OCI-LY1 (cell line): ENCODE measurements at regions not wholly inside any gene's neighbourhood (a gene's known extent, or its start where the extent isn't known, plus 50 kb on each side); places are given as distances from the start of the nearest gene placed in this dataset.

ENCODE experiments used
- H2AFZ ChIP-seq: fragments of 200-600 bp; sonication (generic), shearing (Covaris generic); 2 replicates; pipeline ENCODE4 v1.6.0; 2014; ENCODE audit warnings: antibody characterized with exemption, mild to moderate bottlenecking, low read length
- H3F3A ChIP-seq: fragments of 200-600 bp; sonication (generic), shearing (Covaris generic); 2 replicates; pipeline ENCODE4 v1.6.0; 2014; ENCODE audit warnings: mild to moderate bottlenecking, antibody characterized with exemption, low read length, moderate library complexity; ENCODE audit not compliant: insufficient read depth
- H3K27ac ChIP-seq: fragments of 200-600 bp; sonication (generic); 2 replicates; pipeline ENCODE4 v1.5.1; 2014; ENCODE audit warnings: low read length, mixed run types, mild to moderate bottlenecking, low read depth; ENCODE audit not compliant: poor library complexity, severe bottlenecking
- H3K27me3 ChIP-seq: fragments of 200-600 bp; sonication (generic); 2 replicates; pipeline ENCODE4 v1.6.0; 2014; ENCODE audit warnings: antibody characterized with exemption, mild to moderate bottlenecking, low read length, moderate library complexity; ENCODE audit not compliant: insufficient read depth
- H3K36me3 ChIP-seq: fragments of 200-600 bp; sonication (generic); 2 replicates; pipeline ENCODE4 v1.6.1; 2014; ENCODE audit warnings: mild to moderate bottlenecking, antibody characterized with exemption, low read length, moderate library complexity, mixed read lengths; ENCODE audit not compliant: insufficient read depth
- H3K4me1 ChIP-seq: fragments of 200-600 bp; sonication (generic); 2 replicates; pipeline ENCODE4 v1.5.1; 2014; ENCODE audit warnings: mild to moderate bottlenecking, low read length, moderate library complexity; ENCODE audit not compliant: insufficient read depth, severe bottlenecking
- H3K4me2 ChIP-seq: fragments of 200-600 bp; sonication (generic), shearing (Covaris generic); 2 replicates; pipeline ENCODE4 v1.6.1; 2014; ENCODE audit warnings: low read length
- H3K4me3 ChIP-seq: fragments of 200-600 bp; sonication (generic); 2 replicates; pipeline ENCODE4 v1.5.1; 2014; ENCODE audit warnings: low read length, low read depth, mild to moderate bottlenecking, mixed read lengths; ENCODE audit not compliant: poor library complexity, severe bottlenecking
- H3K79me2 ChIP-seq: fragments of 200-600 bp; shearing (Covaris generic); 2 replicates; pipeline ENCODE4 v1.6.1; 2016; ENCODE audit warnings: mixed run types, low read length, mixed read lengths; ENCODE audit not compliant: insufficient read depth
- H3K9ac ChIP-seq: fragments of 200-600 bp; sonication (generic), shearing (Covaris generic); 2 replicates; pipeline ENCODE4 v1.6.1; 2014; ENCODE audit warnings: mild to moderate bottlenecking, low read length, mixed read lengths
- H3K9me2 ChIP-seq: fragments of 200-600 bp; sonication (generic), shearing (Covaris generic); 2 replicates; pipeline ENCODE4 v1.6.1; 2014; ENCODE audit warnings: low read depth, mild to moderate bottlenecking, low read length, mixed read lengths
- H3K9me3 ChIP-seq: fragments of 200-600 bp; shearing (Covaris generic); 2 replicates; pipeline ENCODE4 v1.6.1; 2014; ENCODE audit warnings: low read length, mixed read lengths
- H4K20me1 ChIP-seq: fragments of 200-600 bp; sonication (generic), shearing (Covaris generic); 2 replicates; pipeline ENCODE4 v1.6.0; 2016; ENCODE audit warnings: mild to moderate bottlenecking, low read length; ENCODE audit not compliant: insufficient read depth
- EZH2 ChIP-seq: fragments of 200-600 bp; sonication (generic), shearing (Covaris generic); IDR thresholded peaks from 2 replicates; pipeline ENCODE4 v1.8.0; 2017; ENCODE audit warnings: borderline replicate concordance, mixed run types, mild to moderate bottlenecking, antibody characterized with exemption, low read length, moderate library complexity, mixed read lengths
- TF ChIP-seq, protein P1 (sequence below): fragments of 200-600 bp; sonication (generic), shearing (Covaris generic); IDR thresholded peaks from 2 replicates; pipeline ENCODE4 v1.5.1; 2017; ENCODE audit warnings: mild to moderate bottlenecking, antibody characterized with exemption, low read length, moderate library complexity, mixed read lengths

GRCh38 chr2:18784245-18784644, 194.9 kb upstream of the NT5C1B start:
- Histone ChIP-seq H3K79me2 (no peaks in the 10 kb centered on the region), H4K20me1 (no peaks in the 10 kb centered on the region), H3F3A (no peaks in the 10 kb centered on the region), H3K4me2 (no peak overlapping the region), H2AFZ (no peak overlapping the region), H3K36me3 (no peaks in the 10 kb centered on the region), H3K27me3 (no peaks in the 10 kb centered on the region), H3K9me3 (no peaks in the 10 kb centered on the region), H3K4me3 (no peak overlapping the region), H3K4me1 (no peaks in the 10 kb centered on the region), H3K9ac (no peak overlapping the region), H3K9me2 (no peaks in the 10 kb centered on the region), H3K27ac (no peak overlapping the region)
- TF ChIP-seq, protein P1, sequence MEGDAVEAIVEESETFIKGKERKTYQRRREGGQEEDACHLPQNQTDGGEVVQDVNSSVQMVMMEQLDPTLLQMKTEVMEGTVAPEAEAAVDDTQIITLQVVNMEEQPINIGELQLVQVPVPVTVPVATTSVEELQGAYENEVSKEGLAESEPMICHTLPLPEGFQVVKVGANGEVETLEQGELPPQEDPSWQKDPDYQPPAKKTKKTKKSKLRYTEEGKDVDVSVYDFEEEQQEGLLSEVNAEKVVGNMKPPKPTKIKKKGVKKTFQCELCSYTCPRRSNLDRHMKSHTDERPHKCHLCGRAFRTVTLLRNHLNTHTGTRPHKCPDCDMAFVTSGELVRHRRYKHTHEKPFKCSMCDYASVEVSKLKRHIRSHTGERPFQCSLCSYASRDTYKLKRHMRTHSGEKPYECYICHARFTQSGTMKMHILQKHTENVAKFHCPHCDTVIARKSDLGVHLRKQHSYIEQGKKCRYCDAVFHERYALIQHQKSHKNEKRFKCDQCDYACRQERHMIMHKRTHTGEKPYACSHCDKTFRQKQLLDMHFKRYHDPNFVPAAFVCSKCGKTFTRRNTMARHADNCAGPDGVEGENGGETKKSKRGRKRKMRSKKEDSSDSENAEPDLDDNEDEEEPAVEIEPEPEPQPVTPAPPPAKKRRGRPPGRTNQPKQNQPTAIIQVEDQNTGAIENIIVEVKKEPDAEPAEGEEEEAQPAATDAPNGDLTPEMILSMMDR: no peak
- TF ChIP-seq EZH2: no peak

GRCh38 chr2:18781541-18782280, 192.3 kb upstream of the NT5C1B start:
- Histone ChIP-seq H3K4me2 (no peak overlapping the region), H3K4me3 (no peak overlapping the region), H3K4me1 (no peaks in the 10 kb centered on the region), H3K36me3 (no peaks in the 10 kb centered on the region), H3K9ac (no peak overlapping the region), H3K9me2 (no peaks in the 10 kb centered on the region), H3K27ac (no peak overlapping the region), H2AFZ (no peak overlapping the region), H3K27me3 (no peaks in the 10 kb centered on the region), H3F3A (no peaks in the 10 kb centered on the region), H3K9me3 (no peaks in the 10 kb centered on the region), H4K20me1 (no peaks in the 10 kb centered on the region), H3K79me2 (no peaks in the 10 kb centered on the region)
- no peak for TF ChIP-seq EZH2
- TF ChIP-seq, protein P1: no peak

DNA sequence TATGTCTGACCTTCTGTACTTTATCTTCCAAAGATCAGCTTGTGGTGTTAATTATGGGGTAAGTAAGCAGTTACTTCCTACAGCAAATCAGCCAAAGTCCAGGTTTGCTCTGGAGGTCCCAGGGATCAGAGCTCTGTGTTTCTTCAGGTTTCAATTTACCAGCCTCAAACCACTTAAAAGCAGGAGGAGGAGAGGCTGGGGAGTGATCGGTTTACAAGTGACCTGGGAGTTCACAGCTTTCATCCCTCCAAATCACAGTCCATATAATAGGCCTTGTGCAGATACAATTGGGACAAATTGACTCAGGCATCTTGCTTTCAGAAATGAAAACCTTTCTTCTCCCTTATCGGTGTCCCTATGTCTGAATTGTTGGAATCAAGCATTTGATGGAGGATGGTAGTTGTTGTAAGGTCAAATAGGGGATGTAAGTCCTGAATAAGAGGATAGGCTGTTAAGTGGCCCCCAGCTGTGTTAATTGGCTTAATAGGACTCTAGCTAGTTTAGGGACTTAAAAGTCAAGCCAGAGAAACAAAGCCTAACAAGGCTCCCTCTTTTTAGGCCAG, 188.0 kb upstream of the NT5C1B start:
- Histone ChIP-seq H2AFZ (no peak overlapping the region), H3K36me3 (no peaks in the 10 kb centered on the region), H3K9ac (no peak overlapping the region), H3K9me3 (no peaks in the 10 kb centered on the region), H3K79me2 (no peaks in the 10 kb centered on the region), H3K27me3 (no peaks in the 10 kb centered on the region), H3K4me1 (no peaks in the 10 kb centered on the region), H4K20me1 (no peaks in the 10 kb centered on the region), H3K4me3 (no peak overlapping the region), H3F3A (no peaks in the 10 kb centered on the region), H3K4me2 (no peak overlapping the region), H3K9me2 (no peaks in the 10 kb centered on the region), H3K27ac (no peak overlapping the region)
- TF ChIP-seq, protein P1: no peak
- no peak for TF ChIP-seq EZH2
